ENCODE measurements at regions not wholly inside any gene's neighbourhood (a gene's known extent, or its start where the extent isn't known, plus 50 kb on each side); places are given as distances from the start of the nearest gene placed in this dataset.

DNA sequence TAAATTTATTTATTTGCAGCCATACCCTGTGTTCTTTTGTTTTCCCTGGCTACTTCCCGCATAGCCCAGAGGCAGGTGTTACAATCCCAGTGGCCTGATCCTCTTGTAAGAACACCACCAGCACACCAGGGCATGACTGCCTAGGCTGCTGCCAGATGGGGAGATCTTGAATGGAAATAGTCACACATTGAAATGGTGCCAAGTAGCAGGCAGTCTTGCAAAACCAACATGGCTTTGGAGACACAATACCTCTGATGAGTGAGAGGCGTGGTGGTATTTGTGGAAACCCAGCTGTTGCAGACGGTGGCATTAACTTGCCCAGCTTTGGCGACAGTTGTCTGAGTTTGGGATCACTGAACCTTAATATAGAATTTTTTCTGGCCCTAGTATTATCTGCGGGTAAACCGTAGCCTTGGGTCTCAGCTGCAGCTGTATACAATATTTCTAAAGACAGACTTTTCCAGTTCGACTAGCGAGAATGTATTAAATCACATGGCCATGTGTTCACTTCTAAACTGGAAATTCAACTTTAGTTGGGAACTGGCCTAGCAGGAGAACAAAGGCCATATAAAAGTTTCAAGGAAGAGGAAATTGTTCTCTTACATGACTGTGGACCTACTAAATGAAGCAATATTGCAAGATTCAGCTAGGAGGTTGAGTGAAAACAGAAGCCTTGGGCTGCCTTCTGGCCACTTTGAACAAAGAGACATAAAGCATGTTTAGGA lies 277.0 kb downstream of the SMARCA2 start:
- Histone ChIP-seq H3K9me3 (no peaks in the 10 kb centered on the region), H3K36me3 (no peaks in the 10 kb centered on the region), H3K4me1 (no peaks in the 10 kb centered on the region), H3K27ac (no peak overlapping the region), H3K4me3 (no peak overlapping the region), H3K27me3 (no peaks in the 10 kb centered on the region)
- DNase-seq, result no peak
- TF ChIP-seq, protein P1, sequence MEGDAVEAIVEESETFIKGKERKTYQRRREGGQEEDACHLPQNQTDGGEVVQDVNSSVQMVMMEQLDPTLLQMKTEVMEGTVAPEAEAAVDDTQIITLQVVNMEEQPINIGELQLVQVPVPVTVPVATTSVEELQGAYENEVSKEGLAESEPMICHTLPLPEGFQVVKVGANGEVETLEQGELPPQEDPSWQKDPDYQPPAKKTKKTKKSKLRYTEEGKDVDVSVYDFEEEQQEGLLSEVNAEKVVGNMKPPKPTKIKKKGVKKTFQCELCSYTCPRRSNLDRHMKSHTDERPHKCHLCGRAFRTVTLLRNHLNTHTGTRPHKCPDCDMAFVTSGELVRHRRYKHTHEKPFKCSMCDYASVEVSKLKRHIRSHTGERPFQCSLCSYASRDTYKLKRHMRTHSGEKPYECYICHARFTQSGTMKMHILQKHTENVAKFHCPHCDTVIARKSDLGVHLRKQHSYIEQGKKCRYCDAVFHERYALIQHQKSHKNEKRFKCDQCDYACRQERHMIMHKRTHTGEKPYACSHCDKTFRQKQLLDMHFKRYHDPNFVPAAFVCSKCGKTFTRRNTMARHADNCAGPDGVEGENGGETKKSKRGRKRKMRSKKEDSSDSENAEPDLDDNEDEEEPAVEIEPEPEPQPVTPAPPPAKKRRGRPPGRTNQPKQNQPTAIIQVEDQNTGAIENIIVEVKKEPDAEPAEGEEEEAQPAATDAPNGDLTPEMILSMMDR (IDR thresholded peaks at IDR 0.05), result no peak
- no peak for TF ChIP-seq POLR2A (IDR thresholded peaks at IDR 0.05)
- intact Hi-C loops (cut with DNase I; ENCODE audit: low total_unique reads), result no loop called here

DNA sequence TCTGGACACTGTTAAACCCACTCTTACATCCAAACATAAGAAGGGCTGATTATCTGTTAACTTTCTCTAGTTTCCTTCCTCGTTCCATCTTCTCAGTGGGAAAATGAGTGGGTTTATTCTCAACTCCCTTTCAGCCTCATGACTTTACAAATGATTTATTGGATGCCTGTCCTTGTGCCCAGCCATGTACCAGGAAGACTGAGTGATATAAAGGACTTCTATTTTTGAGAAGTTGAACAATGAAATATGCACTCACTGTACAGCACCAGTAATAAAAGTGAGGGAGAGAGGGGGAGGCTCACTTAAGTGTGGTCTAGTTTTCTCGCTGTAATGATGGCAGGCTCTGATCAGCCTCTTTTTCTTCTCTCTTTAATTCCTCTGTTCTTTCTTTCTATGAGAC lies 277.6 kb downstream of the SMARCA2 start:
- TF ChIP-seq POLR2A (IDR thresholded peaks at IDR 0.05), result no peak
- TF ChIP-seq, protein P1 (IDR thresholded peaks at IDR 0.05), result no peak
- H3K9me3 ChIP-seq, result no peaks in the 10 kb centered on the region
- no peak overlapping the region for H3K27ac ChIP-seq
- DNase-seq, result no peak
- no peaks in the 10 kb centered on the region for H3K27me3 ChIP-seq
- intact Hi-C loops (cut with DNase I; ENCODE audit: low total_unique reads), result no loop called here
- H3K4me3 ChIP-seq, result no peak overlapping the region
- no peaks in the 10 kb centered on the region for H3K4me1 ChIP-seq
- H3K36me3 ChIP-seq, result no peaks in the 10 kb centered on the region

DNA sequence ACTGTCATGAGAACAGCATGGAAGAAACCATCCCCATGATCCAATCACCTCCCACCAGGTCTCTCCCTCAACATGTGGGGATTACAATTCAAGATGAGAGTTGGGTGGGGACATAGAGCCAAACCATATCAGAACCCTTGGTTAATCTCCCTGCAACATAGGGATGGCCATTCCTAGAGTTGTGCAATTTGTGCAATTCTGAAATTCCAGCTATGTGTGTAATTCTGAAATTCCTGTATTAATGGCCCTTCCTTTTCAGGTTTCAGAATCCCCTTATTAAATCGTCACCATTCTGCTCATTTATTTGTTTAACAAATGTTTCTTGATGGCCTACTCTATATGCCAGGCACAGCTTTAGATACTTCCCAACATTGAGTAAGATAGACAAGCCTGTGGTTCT lies 282.6 kb downstream of the SMARCA2 start:
- Histone ChIP-seq H3K4me3 (no peak overlapping the region), H3K27me3 (no peaks in the 10 kb centered on the region)
- DNase-seq, result no peak

DNA sequence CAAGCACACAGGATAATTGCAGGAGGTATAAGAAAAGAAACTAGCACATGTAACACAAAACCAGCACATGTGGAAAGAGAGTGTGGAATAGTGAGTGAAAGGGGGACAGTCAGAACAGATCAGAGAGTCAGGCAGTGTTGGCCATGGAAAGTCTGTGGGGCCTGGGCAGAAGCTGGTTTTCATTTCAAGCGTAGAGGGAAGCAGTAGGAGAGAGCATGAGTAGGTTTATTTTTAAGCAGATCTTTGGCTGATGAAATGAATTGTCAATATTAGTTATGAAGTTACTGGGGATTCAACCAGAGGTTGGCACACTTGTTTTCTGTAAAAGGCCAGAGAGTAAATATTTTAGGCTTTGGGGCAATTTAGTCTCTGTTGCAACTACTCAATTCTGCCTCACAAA lies 283.1 kb downstream of the SMARCA2 start:
- Histone ChIP-seq H3K4me3 (no peak overlapping the region), H3K36me3 (no peaks in the 10 kb centered on the region), H3K27me3 (no peaks in the 10 kb centered on the region), H3K4me1 (no peaks in the 10 kb centered on the region), H3K27ac (no peak overlapping the region), H3K9me3 (no peaks in the 10 kb centered on the region)
- intact Hi-C loops (cut with DNase I; ENCODE audit: low total_unique reads), result no loop called here
- no peak for DNase-seq
- no peak for TF ChIP-seq POLR2A (IDR thresholded peaks at IDR 0.05)
- TF ChIP-seq, protein P1 (IDR thresholded peaks at IDR 0.05), result no peak

More for the DNA sequence above, 282.6 kb downstream of the SMARCA2 start:
- no peak for TF ChIP-seq POLR2A (IDR thresholded peaks at IDR 0.05)
- TF ChIP-seq, protein P1 (IDR thresholded peaks at IDR 0.05), result no peak
- Histone ChIP-seq H3K9me3 (no peaks in the 10 kb centered on the region), H3K27ac (no peak overlapping the region), H3K36me3 (no peaks in the 10 kb centered on the region), H3K4me1 (no peaks in the 10 kb centered on the region)
- intact Hi-C loops (cut with DNase I; ENCODE audit: low total_unique reads), result no loop called here

DNA sequence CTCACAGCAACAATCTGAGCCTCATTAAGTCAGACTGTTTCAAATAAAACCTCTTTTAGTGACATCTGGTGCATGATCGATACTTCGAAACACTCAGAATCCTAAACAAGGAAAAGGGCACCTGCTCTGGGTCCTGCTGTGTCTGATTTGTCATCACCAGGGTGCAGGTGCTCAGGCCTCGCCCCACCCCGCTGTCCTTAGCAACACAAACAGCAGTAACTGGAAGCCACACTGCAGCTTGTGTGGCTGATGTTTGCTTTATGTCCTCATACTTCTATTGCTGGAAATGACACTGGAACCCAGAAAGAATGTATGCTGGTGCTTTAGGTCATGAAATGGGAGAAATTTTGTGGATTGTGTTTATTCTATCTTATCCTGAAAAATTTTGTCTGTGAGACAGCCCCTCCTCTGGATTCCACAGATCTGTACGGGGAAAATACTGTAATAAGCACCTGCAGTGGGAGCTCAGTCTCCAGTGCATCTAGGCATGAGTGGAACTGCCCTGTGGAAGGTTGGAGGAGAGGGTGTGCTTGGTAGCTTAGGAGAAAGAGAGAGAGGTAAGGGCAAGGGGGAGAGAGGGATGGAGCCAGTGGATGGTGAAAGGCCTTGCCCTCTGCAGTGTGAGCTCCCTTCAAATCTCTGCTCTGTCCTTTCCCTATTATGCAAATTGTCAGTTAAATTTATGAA lies 284.2 kb downstream of the SMARCA2 start:
- Histone ChIP-seq H3K4me3 (no peak overlapping the region), H3K9me3 (no peaks in the 10 kb centered on the region), H3K27ac (no peak overlapping the region), H3K36me3 (no peaks in the 10 kb centered on the region), H3K4me1 (no peaks in the 10 kb centered on the region), H3K27me3 (no peaks in the 10 kb centered on the region)
- TF ChIP-seq, protein P1 (IDR thresholded peaks at IDR 0.05), result no peak
- TF ChIP-seq POLR2A (IDR thresholded peaks at IDR 0.05), result no peak
- DNase-seq, result no peak
- intact Hi-C loops (cut with DNase I; ENCODE audit: low total_unique reads), result no loop called here
